SK-N-SH treated with all-trans-retinoic acid at 6 μM for 48 hours (cell line): ENCODE measurements at regions not wholly inside any gene's neighbourhood (a gene's known extent, or its start where the extent isn't known, plus 50 kb on each side); places are given as distances from the start of the nearest gene placed in this dataset.

ENCODE experiments used
- CSDC2 ChIP-seq: fragments of 250-450 bp; sonication (Bioruptor Pico); IDR thresholded peaks from 2 replicates; pipeline ENCODE4 v1.5.0; 2020; ENCODE audit warnings: mild to moderate bottlenecking, moderate library complexity
- ISL1 ChIP-seq: fragments of 250-450 bp; sonication (Bioruptor Pico); IDR thresholded peaks from 2 replicates; pipeline ENCODE4 v2.1.2; 2022; ENCODE audit warnings: mild to moderate bottlenecking, moderate library complexity
- PPARA ChIP-seq: fragments of 250-450 bp; sonication (Bioruptor Pico); IDR thresholded peaks from 2 replicates; pipeline ENCODE4 v1.5.0; 2020; ENCODE audit warnings: mild to moderate bottlenecking, borderline replicate concordance
- RARB ChIP-seq: fragments of 250-450 bp; sonication (Bioruptor Pico); IDR thresholded peaks from 2 replicates; pipeline ENCODE4 v1.8.0; 2021; ENCODE audit warnings: mild to moderate bottlenecking, moderate library complexity
- ZC3H10 ChIP-seq: fragments of 250-450 bp; sonication (Bioruptor Pico); IDR thresholded peaks from 2 replicates; pipeline ENCODE4 v1.5.1; 2021; ENCODE audit warnings: mild to moderate bottlenecking, moderate library complexity
- ZFP30 ChIP-seq: fragments of 450-650 bp; formaldehyde crosslinking; IDR thresholded peaks from 2 replicates; pipeline ENCODE4 v1.5.0; 2022; ENCODE audit warnings: mild to moderate bottlenecking, moderate library complexity
- ZNF70 ChIP-seq: fragments of 450-650 bp; formaldehyde crosslinking; IDR thresholded peaks from 2 replicates; pipeline ENCODE4 v1.5.0; 2020; ENCODE audit warnings: mild to moderate bottlenecking, moderate library complexity
- TF ChIP-seq, protein P1 (sequence below): fragments of 250-450 bp; sonication (Bioruptor Pico); IDR thresholded peaks from 2 replicates; pipeline ENCODE4 v1.5.1; 2020; ENCODE audit warnings: low read depth, mild to moderate bottlenecking, moderate library complexity
- TF ChIP-seq, protein P2 (sequence below): fragments of 250-450 bp; sonication (Bioruptor Pico); IDR thresholded peaks from 2 replicates; pipeline ENCODE4 v1.8.0; 2020; ENCODE audit warnings: mild to moderate bottlenecking, moderate library complexity, borderline replicate concordance

DNA sequence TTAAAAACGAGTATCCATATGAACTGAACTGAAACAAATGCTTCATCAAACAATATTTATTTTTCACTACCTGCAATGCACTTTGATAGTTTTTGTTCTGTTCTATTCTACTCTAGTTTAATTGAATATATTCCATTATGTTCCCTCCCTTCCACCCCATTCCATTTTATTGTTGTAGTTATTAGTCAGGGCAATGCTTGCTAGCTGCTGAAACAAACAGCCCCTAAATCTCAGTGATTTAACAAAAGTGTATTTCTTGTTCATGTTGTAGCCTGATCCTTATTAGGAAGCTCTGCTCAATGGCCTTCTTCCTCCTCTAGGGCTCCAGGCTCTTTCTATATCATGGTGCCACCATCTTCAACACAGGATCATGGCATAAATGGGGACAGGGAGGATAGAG lies 122.3 kb upstream of the RAI2 start:
- no peak for TF ChIP-seq PPARA (CRISPR knock-in tag)
- no peak for TF ChIP-seq ZNF70
- TF ChIP-seq CSDC2 = no peak
- TF ChIP-seq RARB (CRISPR knock-in tag) = no peak
- TF ChIP-seq ZFP30 = no peak
- TF ChIP-seq ZC3H10 = no peak
- TF ChIP-seq, protein P1, sequence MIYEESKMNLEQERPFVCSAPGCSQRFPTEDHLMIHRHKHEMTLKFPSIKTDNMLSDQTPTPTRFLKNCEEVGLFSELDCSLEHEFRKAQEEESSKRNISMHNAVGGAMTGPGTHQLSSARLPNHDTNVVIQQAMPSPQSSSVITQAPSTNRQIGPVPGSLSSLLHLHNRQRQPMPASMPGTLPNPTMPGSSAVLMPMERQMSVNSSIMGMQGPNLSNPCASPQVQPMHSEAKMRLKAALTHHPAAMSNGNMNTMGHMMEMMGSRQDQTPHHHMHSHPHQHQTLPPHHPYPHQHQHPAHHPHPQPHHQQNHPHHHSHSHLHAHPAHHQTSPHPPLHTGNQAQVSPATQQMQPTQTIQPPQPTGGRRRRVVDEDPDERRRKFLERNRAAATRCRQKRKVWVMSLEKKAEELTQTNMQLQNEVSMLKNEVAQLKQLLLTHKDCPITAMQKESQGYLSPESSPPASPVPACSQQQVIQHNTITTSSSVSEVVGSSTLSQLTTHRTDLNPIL = no peak
- no peak for TF ChIP-seq ISL1 (CRISPR knock-in tag)
- TF ChIP-seq, protein P2, sequence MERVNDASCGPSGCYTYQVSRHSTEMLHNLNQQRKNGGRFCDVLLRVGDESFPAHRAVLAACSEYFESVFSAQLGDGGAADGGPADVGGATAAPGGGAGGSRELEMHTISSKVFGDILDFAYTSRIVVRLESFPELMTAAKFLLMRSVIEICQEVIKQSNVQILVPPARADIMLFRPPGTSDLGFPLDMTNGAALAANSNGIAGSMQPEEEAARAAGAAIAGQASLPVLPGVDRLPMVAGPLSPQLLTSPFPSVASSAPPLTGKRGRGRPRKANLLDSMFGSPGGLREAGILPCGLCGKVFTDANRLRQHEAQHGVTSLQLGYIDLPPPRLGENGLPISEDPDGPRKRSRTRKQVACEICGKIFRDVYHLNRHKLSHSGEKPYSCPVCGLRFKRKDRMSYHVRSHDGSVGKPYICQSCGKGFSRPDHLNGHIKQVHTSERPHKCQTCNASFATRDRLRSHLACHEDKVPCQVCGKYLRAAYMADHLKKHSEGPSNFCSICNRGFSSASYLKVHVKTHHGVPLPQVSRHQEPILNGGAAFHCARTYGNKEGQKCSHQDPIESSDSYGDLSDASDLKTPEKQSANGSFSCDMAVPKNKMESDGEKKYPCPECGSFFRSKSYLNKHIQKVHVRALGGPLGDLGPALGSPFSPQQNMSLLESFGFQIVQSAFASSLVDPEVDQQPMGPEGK = no peak
